GM12878 (cell line): ENCODE measurements at regions not wholly inside any gene's neighbourhood (a gene's known extent, or its start where the extent isn't known, plus 50 kb on each side); places are given as distances from the start of the nearest gene placed in this dataset.

Experiments used
- CHD4 ChIP-seq: fragments of 200-600 bp; sonication (generic); IDR thresholded peaks from 2 replicates; pipeline ENCODE4 v1.6.1; 2016; ENCODE audit warnings: mild to moderate bottlenecking
- LARP7 ChIP-seq: fragments of 450-650 bp; IDR thresholded peaks from 2 replicates; pipeline ENCODE4 v1.6.1; 2017; ENCODE audit warnings: mild to moderate bottlenecking
- MYC ChIP-seq: IDR thresholded peaks from 2 replicates; pipeline ENCODE4 v1.6.1; 2011; ENCODE audit warnings: mild to moderate bottlenecking, low read length, moderate library complexity, inconsistent platforms; ENCODE audit not compliant: insufficient read depth, insufficient replicate concordance, insufficient read length, severe bottlenecking
- NR2F1 ChIP-seq: fragments of 450-650 bp; conservative IDR thresholded peaks from 2 replicates; pipeline ENCODE4 v1.6.1; 2017; ENCODE audit warnings: mild to moderate bottlenecking

DNA sequence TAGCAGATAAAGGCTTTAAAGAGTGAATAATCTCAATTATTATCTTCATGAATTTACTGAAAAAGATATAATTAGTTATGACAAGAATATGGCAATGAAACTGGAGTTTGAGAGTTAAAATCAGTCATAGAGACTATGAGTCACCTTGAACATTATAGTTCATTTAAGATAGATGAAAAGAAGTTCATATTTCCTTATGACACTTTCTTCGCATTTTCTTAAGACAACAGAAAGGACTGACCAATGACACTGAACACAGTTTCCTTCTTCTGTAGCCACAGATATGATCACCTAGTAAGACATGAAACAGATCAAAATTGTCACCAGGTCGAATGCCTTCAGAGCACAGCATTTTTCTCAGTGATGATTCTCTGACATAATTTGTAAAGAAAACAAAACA, 202.1 kb downstream of the KLF12 start:
- TF ChIP-seq MYC (no peak), LARP7 (no peak), CHD4 (no peak), NR2F1 (no peak)
